Smooth muscle cell (in vitro differentiated cells): ENCODE measurements at regions not wholly inside any gene's neighbourhood (a gene's known extent, or its start where the extent isn't known, plus 50 kb on each side); places are given as distances from the start of the nearest gene placed in this dataset.

ENCODE experiments used
- DNase-seq: peaks from one replicate; lab custom pipeline; 2025; ENCODE audit not compliant: unreplicated experiment; lab: John Stamatoyannopoulos, UW
- H2AFZ ChIP-seq: fragments of 200-600 bp; sonication (generic); 2 replicates; pipeline ENCODE4 v1.6.0; 2016; ENCODE audit warnings: antibody characterized with exemption, low read depth, mild to moderate bottlenecking
- H3F3A ChIP-seq: fragments of 200-600 bp; sonication (generic); 2 replicates; pipeline ENCODE4 v1.6.0; 2017; ENCODE audit warnings: antibody characterized with exemption, low read depth
- H3K27ac ChIP-seq: fragments of 200-600 bp; sonication (generic); 2 replicates; pipeline ENCODE4 v1.5.1; 2016; ENCODE audit warnings: low read depth, mild to moderate bottlenecking
- H3K27me3 ChIP-seq: fragments of 200-600 bp; sonication (generic); 2 replicates; pipeline ENCODE4 v1.6.1; 2016; ENCODE audit warnings: low read depth, mild to moderate bottlenecking
- H3K36me3 ChIP-seq: fragments of 200-600 bp; sonication (generic); 2 replicates; pipeline ENCODE4 v1.5.1; 2016; ENCODE audit warnings: low read depth
- H3K4me1 ChIP-seq: fragments of 200-600 bp; sonication (generic); 2 replicates; pipeline ENCODE4 v1.5.1; 2016; ENCODE audit warnings: low read depth
- H3K4me2 ChIP-seq: fragments of 200-600 bp; sonication (generic); 2 replicates; pipeline ENCODE4 v1.6.0; 2016; ENCODE audit warnings: mild to moderate bottlenecking
- H3K4me3 ChIP-seq: fragments of 200-600 bp; sonication (generic); 2 replicates; pipeline ENCODE4 v1.5.1; 2016; ENCODE audit warnings: mild to moderate bottlenecking
- H3K79me2 ChIP-seq: fragments of 200-600 bp; sonication (generic); 2 replicates; pipeline ENCODE4 v1.6.0; 2016; ENCODE audit warnings: low read depth, mild to moderate bottlenecking
- H3K9ac ChIP-seq: fragments of 200-600 bp; sonication (generic); 2 replicates; pipeline ENCODE4 v1.6.0; 2016; ENCODE audit warnings: low read depth
- H3K9me3 ChIP-seq: fragments of 200-600 bp; sonication (generic); replicated peaks from 2 replicates; pipeline ENCODE4 v1.5.1; 2016; ENCODE audit warnings: low read depth
- H4K20me1 ChIP-seq: fragments of 200-600 bp; sonication (generic); 2 replicates; pipeline ENCODE4 v1.6.0; 2016; ENCODE audit warnings: low read depth
- CTCF ChIP-seq: fragments of 200-600 bp; sonication (generic); IDR thresholded peaks from 2 replicates; pipeline ENCODE4 v1.5.1; 2017; ENCODE audit warnings: borderline replicate concordance, mild to moderate bottlenecking, antibody characterized with exemption; ENCODE audit not compliant: insufficient read depth, poor library complexity, severe bottlenecking
- WGBS: methylation state at CpG from one replicate; pipeline ENCODE4 v1.1.7; 2016; ENCODE audit warnings: low lambda C conversion rate; 5-methylcytosine and 5-hydroxymethylcytosine counted together

- Histone ChIP-seq H3K4me1 (peaks cover 19% of the 10 kb centered on the region), H3K9ac (no peak overlapping the region), H2AFZ (no peak overlapping the region), H4K20me1 (no peaks in the 10 kb centered on the region), H3K9me3 (no peaks in the 10 kb centered on the region), H3K36me3 (no peaks in the 10 kb centered on the region), H3F3A (peaks cover 19% of the 10 kb centered on the region), H3K27ac (no peak overlapping the region), H3K79me2 (no peaks in the 10 kb centered on the region), H3K4me2 (no peak overlapping the region), H3K4me3 (no peak overlapping the region), H3K27me3 (no peaks in the 10 kb centered on the region)
- WGBS = 95% methylated on average over 8 of the region's 8 CpGs
- no peak for DNase-seq
- TF ChIP-seq CTCF = no peak
Observed at GRCh38 chr15:70275461-70276138, 177.9 kb upstream of the TLE3 start.

- Histone ChIP-seq H3K4me1 (peaks cover 22% of the 10 kb centered on the region), H3K27me3 (no peaks in the 10 kb centered on the region), H4K20me1 (no peaks in the 10 kb centered on the region), H3K4me2 (no peak overlapping the region), H3K4me3 (no peak overlapping the region), H3F3A (peaks cover 19% of the 10 kb centered on the region), H3K9ac (no peak overlapping the region), H2AFZ (no peak overlapping the region), H3K9me3 (no peaks in the 10 kb centered on the region), H3K27ac (no peak overlapping the region), H3K79me2 (no peaks in the 10 kb centered on the region), H3K36me3 (no peaks in the 10 kb centered on the region)
- TF ChIP-seq CTCF = no peak
- WGBS = 80% methylated on average over 4 of the region's 4 CpGs
- DNase-seq = no peak
Observed at GRCh38 chr15:70274908-70275307, 177.2 kb upstream of the TLE3 start.

- no peak overlapping the region for H3K4me3 ChIP-seq
- H3F3A ChIP-seq = peaks cover 19% of the 10 kb centered on the region
- H3K79me2 ChIP-seq = no peaks in the 10 kb centered on the region
- H4K20me1 ChIP-seq = no peaks in the 10 kb centered on the region
- no peak overlapping the region for H2AFZ ChIP-seq
- no peak overlapping the region for H3K27ac ChIP-seq
- no peak for TF ChIP-seq CTCF
- no peak overlapping the region for H3K9ac ChIP-seq
- H3K4me2 ChIP-seq = no peak overlapping the region
- DNase-seq = no peak
- WGBS = 83% methylated on average over 3 of the region's 3 CpGs
- no peaks in the 10 kb centered on the region for H3K27me3 ChIP-seq
- peaks cover 22% of the 10 kb centered on the region for H3K4me1 ChIP-seq
- H3K36me3 ChIP-seq = no peaks in the 10 kb centered on the region
- H3K9me3 ChIP-seq = no peaks in the 10 kb centered on the region
Observed at GRCh38 chr15:70274255-70274880, 176.7 kb upstream of the TLE3 start.

- no peaks in the 10 kb centered on the region for H4K20me1 ChIP-seq
- H3K27me3 ChIP-seq = no peaks in the 10 kb centered on the region
- H3K9me3 ChIP-seq = no peaks in the 10 kb centered on the region
- no peak for TF ChIP-seq CTCF
- H3K4me2 ChIP-seq = no peak overlapping the region
- no peaks in the 10 kb centered on the region for H3K36me3 ChIP-seq
- 86% methylated on average over 3 of the region's 3 CpGs for WGBS
- H2AFZ ChIP-seq = no peak overlapping the region
- H3K4me1 ChIP-seq = peaks cover 22% of the 10 kb centered on the region
- H3K9ac ChIP-seq = no peak overlapping the region
- peaks cover 19% of the 10 kb centered on the region for H3F3A ChIP-seq
- H3K79me2 ChIP-seq = no peaks in the 10 kb centered on the region
- no peak overlapping the region for H3K27ac ChIP-seq
- no peak overlapping the region for H3K4me3 ChIP-seq
- no peak for DNase-seq
Observed at GRCh38 chr15:70273808-70274207, 176.1 kb upstream of the TLE3 start.
